Kidney (tissue), 13 donors: ENCODE measurements at regions not wholly inside any gene's neighbourhood (a gene's known extent, or its start where the extent isn't known, plus 50 kb on each side); places are given as distances from the start of the nearest gene placed in this dataset.
A peak's percentile ranks its signal among the peaks of the same experiment; 100 is the strongest.

ENCODE experiments used
- DNase-seq, 5 donors: peaks; one replicate each; pipeline ENCODE4 v3.0.0-alpha.2; 2013 to 2020
- FAIRE-seq: peaks from 2 replicates; lab custom pipeline; 2012; peaks lifted over from hg19 to GRCh38; lab: Jason Lieb, UNC
- H3K27ac ChIP-seq, 2 donors: one replicate each; pipeline ENCODE4 v1.7.0; 2013; ENCODE audit warnings: low read depth in 2 of 2, low read length in 2 of 2, inconsistent platforms in 1 of 2
- H3K27me3 ChIP-seq: one replicate; pipeline ENCODE4 v1.7.1; 2013; ENCODE audit warnings: low read length, inconsistent platforms; ENCODE audit not compliant: control insufficient read depth, insufficient read depth
- H3K36me3 ChIP-seq, 3 donors: one replicate each; pipeline versions ENCODE4 v1.7.0 to v1.7.1; 2013; ENCODE audit warnings: low read length in 3 of 3, control low read depth in 1 of 3, inconsistent platforms in 1 of 3; ENCODE audit not compliant: insufficient read depth in 3 of 3, control insufficient read depth in 2 of 3
- H3K4me1 ChIP-seq, 3 donors: one replicate each; pipeline versions ENCODE4 v1.7.0 to v1.7.1; 2013; ENCODE audit warnings: low read length in 3 of 3, inconsistent platforms in 1 of 3, low read depth in 1 of 3; ENCODE audit not compliant: control insufficient read depth in 2 of 3, insufficient read depth in 2 of 3
- H3K4me3 ChIP-seq, 3 donors: one replicate each; pipeline versions ENCODE4 v1.7.0 to v1.8.1; 2013; ENCODE audit warnings: low read length in 3 of 3, control low read depth in 1 of 3, inconsistent platforms in 1 of 3
- H3K9ac ChIP-seq, 3 donors: one replicate each; pipeline versions ENCODE4 v1.7.0 to v1.7.1; 2013; ENCODE audit warnings: low read length in 3 of 3, control low read depth in 1 of 3, inconsistent platforms in 1 of 3
- H3K9me3 ChIP-seq, 3 donors: one replicate each; pipeline versions ENCODE4 v1.7.0 to v1.7.1; 2013; ENCODE audit warnings: low read length in 3 of 3, control low read depth in 1 of 3, inconsistent platforms in 1 of 3; ENCODE audit not compliant: control insufficient read depth in 2 of 3, insufficient read depth in 1 of 3
- intact Hi-C: fragments of 100-400 bp; cut with DNase I; formaldehyde crosslinking; loops from one replicate; pipeline ENCODE4 v1.11.1; 2022
- TF ChIP-seq, protein P1 (sequence below): IDR thresholded peaks from 3 replicates; pipeline ENCODE4 v1.5.1; 2012; ENCODE audit warnings: mild to moderate bottlenecking, moderate library complexity, borderline replicate concordance; ENCODE audit not compliant: insufficient read depth; ENCODE audit errors: extremely low read depth
- donor health status: control.
- donor health status: control.
- donor health status: control.
- donor health status: control.
- donor health status: control.
- donor health status: DM: yes; HTN: yes; CAD: no.
- donor health status: Normal renal cell carcinoma (clear cell type).

DNA sequence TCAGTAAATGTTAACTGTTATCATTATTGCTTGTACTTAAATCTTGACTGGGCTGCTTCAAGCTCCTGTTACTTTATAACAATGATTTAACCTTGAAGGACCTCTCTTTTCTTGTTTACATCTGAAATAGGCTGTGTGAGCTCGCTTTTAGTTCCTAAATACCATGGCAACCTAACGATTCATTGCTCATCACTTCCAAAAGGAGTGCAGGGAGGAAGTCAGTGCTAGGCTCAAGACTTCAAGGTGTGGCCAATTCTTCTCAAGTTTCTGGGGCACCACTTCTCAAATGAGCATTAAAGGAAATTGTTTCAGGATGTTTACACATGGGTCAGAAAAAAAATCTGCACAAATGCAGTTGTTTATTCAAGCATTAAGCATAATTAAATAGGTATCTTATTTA is 284.2 kb downstream of the MTERF1 start:
- intact Hi-C loops = no loop called here
- DNase-seq = peak in 1 of 5 donors; percentile 5
- no peak for FAIRE-seq

DNA sequence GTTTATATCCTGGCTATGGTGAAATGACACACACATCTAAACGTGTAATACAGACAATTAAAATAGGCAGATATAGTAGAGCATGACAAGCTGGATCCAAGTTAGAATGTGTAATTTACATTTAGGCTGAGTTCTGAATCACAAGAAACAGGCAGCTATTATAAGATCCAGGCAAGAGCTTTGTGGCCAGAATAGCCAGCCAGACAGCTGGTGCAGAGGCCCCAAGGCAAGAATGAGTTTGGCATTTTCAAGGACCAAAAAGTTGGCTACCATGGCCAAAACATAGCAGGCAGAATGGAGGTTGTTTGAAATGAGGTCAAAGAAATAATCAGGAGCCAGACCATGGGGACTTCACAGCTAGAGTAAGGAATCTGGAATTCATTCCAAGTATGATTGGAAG is 281.7 kb downstream of the MTERF1 start:
- no peaks in the 10 kb centered on the region for H3K36me3 ChIP-seq
- H3K27me3 ChIP-seq = no peaks in the 10 kb centered on the region
- H3K4me3 ChIP-seq = no peak overlapping the region
- intact Hi-C loops = no loop called here
- FAIRE-seq (no peak), DNase-seq (no peak)
- TF ChIP-seq, protein P1, sequence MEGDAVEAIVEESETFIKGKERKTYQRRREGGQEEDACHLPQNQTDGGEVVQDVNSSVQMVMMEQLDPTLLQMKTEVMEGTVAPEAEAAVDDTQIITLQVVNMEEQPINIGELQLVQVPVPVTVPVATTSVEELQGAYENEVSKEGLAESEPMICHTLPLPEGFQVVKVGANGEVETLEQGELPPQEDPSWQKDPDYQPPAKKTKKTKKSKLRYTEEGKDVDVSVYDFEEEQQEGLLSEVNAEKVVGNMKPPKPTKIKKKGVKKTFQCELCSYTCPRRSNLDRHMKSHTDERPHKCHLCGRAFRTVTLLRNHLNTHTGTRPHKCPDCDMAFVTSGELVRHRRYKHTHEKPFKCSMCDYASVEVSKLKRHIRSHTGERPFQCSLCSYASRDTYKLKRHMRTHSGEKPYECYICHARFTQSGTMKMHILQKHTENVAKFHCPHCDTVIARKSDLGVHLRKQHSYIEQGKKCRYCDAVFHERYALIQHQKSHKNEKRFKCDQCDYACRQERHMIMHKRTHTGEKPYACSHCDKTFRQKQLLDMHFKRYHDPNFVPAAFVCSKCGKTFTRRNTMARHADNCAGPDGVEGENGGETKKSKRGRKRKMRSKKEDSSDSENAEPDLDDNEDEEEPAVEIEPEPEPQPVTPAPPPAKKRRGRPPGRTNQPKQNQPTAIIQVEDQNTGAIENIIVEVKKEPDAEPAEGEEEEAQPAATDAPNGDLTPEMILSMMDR = no peak
- H3K27ac ChIP-seq = no peak overlapping the region
- no peaks in the 10 kb centered on the region for H3K4me1 ChIP-seq
- H3K9me3 ChIP-seq = no peaks in the 10 kb centered on the region
- H3K9ac ChIP-seq = no peak overlapping the region

More for the DNA sequence above, 284.2 kb downstream of the MTERF1 start:
- TF ChIP-seq, protein P1 = no peak
- Histone ChIP-seq H3K9me3 (no peaks in the 10 kb centered on the region), H3K4me1 (no peaks in the 10 kb centered on the region), H3K4me3 (no peak overlapping the region), H3K27ac (no peak overlapping the region), H3K27me3 (no peaks in the 10 kb centered on the region), H3K36me3 (no peaks in the 10 kb centered on the region), H3K9ac (no peak overlapping the region)

DNA sequence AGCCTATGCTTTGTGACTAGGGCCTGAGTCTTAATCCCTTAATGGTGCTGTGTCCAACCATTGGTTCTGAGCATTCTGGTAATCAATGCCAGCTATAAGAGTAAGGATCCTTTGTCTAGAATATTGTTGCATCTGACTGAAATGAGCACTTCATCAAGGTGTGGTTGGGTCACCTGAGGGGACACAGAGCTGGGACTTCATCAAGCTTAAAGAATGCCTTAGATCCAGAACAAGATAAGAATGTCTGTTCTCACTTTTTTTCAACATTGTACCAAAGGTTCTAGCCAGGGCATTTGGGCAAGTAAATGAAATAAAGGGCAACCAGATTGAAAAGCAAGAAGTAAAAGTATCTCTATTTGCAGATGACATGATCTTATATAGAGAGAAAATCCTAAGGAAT is 280.4 kb downstream of the MTERF1 start:
- Histone ChIP-seq H3K4me1 (no peaks in the 10 kb centered on the region), H3K9me3 (no peaks in the 10 kb centered on the region), H3K27ac (no peak overlapping the region), H3K27me3 (no peaks in the 10 kb centered on the region), H3K9ac (no peak overlapping the region), H3K4me3 (no peak overlapping the region), H3K36me3 (no peaks in the 10 kb centered on the region)
- FAIRE-seq (no peak), DNase-seq (no peak)
- TF ChIP-seq, protein P1 = no peak
- intact Hi-C loops = no loop called here

DNA sequence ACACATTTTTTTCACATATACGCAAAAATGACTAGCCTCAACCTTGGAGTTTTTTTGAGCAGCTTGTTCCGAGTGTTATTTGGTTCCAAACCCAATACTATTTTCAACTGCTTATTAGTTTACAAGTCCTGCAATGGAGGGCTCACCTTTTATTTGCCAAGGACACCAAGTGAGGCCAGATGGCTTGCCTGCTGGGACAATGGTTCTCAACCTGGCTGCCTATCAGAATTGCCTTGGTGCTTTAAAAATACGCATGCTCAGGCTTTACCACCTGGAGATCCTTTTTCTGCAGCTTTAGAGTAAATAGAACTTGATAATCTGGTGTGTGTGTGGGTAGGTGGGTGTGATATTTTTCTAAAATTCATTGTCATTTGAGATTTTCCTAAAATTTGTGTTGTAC is 276.8 kb downstream of the MTERF1 start:
- H3K27ac ChIP-seq = no peak overlapping the region
- H3K4me1 ChIP-seq = no peaks in the 10 kb centered on the region
- TF ChIP-seq, protein P1 = no peak
- no peaks in the 10 kb centered on the region for H3K36me3 ChIP-seq
- no peak overlapping the region for H3K4me3 ChIP-seq
- no peaks in the 10 kb centered on the region for H3K9me3 ChIP-seq
- H3K27me3 ChIP-seq = no peaks in the 10 kb centered on the region
- intact Hi-C loops = no loop called here
- H3K9ac ChIP-seq = no peak overlapping the region
- DNase-seq (no peak), FAIRE-seq (no peak)
